GM10266 (cell line): ENCODE measurements at regions not wholly inside any gene's neighbourhood (a gene's known extent, or its start where the extent isn't known, plus 50 kb on each side); places are given as distances from the start of the nearest gene placed in this dataset.

Source experiments
- DNase-seq: peaks from one replicate; pipeline ENCODE4 v3.0.0; 2012; ENCODE audit errors: extremely low spot score
- CTCF ChIP-seq: IDR thresholded peaks from 2 replicates; pipeline ENCODE4 v1.5.1; 2012; ENCODE audit warnings: mild to moderate bottlenecking, low read depth; ENCODE audit not compliant: control insufficient read depth, insufficient read depth; ENCODE audit errors: missing control alignments

GRCh38 chr17:33802349-33803198, 452.5 kb upstream of the CCL2 start:
- DNase-seq: no peak
- no peak for TF ChIP-seq CTCF

- TF ChIP-seq CTCF: no peak
- no peak for DNase-seq
These were observed 451.8 kb upstream of the CCL2 start for GRCh38 chr17:33803199-33803685.

GRCh38 chr17:33803686-33804085, 451.4 kb upstream of the CCL2 start:
- DNase-seq: no peak

GRCh38 chr17:33804401-33804800, 450.7 kb upstream of the CCL2 start:
- TF ChIP-seq CTCF: no peak
- DNase-seq: no peak

More at GRCh38 chr17:33803686-33804085, 451.4 kb upstream of the CCL2 start:
- no peak for TF ChIP-seq CTCF

- DNase-seq: no peak
- no peak for TF ChIP-seq CTCF
These were observed 448.5 kb upstream of the CCL2 start for GRCh38 chr17:33806631-33807030.

- no peak for DNase-seq
- no peak for TF ChIP-seq CTCF
These were observed 445.3 kb upstream of the CCL2 start for GRCh38 chr17:33809748-33810147.
